NCI-H1092 (cell line): ENCODE measurements at regions not wholly inside any gene's neighbourhood (a gene's known extent, or its start where the extent isn't known, plus 50 kb on each side); places are given as distances from the start of the nearest gene placed in this dataset.
"Not testable (repeated sequence)": the region's sequence is repeated elsewhere in the genome, so short reads cannot be mapped to it uniquely, and the experiment has no call there.

Source experiments
- DNase-seq: peaks from one replicate; lab custom pipeline; 2025; lab: John Stamatoyannopoulos, UW

DNA sequence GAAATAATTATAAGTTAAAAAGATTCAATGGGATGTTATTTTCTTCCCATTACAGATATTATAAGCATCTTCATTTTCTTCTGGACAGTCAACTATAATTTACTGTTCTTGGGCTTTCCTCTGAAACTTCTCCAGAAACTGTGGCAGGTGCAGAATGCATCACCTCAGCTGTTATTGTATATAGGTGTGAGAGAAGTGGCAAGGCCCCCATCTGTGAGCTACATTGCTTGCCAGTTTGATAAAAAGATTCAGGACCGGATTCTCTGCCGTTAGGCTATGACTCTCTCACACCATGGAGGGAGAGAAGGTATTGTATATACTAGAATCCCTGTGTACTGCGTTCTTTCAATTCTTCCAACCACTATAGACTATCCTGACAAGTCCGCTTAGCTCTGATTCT, 135.8 kb upstream of the CENPW start:
- no peak for DNase-seq

GRCh38 chr6:126204598-126204997, 135.3 kb upstream of the CENPW start:
- no peak for DNase-seq

GRCh38 chr6:126206504-126207246, 133.2 kb upstream of the CENPW start:
- DNase-seq = no peak

DNA sequence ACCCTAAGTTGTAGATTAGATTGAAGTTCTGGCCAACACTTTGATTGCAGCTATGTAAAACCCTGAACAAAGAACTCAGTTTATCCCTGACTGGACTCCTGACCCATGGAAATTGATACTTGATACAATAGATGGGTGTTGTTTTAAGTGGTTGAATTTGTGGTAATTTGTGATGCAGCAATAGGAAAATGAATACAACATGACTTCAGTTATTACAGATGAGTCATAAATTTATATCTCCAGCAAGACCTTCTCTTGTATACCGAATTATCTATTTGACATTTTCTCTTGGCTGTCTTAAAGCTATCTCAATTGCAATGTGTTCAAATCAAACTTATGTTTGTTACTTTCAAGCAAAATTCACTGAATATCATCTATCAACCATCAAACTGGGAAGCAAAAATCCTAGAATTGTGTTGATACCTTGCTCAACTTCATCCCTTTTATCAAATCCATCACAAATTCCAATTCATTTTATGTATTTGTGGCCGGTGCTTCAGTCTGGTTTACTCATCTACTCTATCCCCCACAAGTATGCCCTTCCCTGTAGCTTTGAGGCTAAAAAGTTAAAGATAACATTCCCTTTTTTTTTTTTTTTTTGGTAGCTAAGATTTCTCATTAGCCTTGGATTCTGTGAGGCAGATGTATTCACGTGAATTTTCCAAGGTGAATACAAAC, 129.4 kb upstream of the CENPW start:
- no peak for DNase-seq

- no peak for DNase-seq
These were observed 122.4 kb upstream of the CENPW start for GRCh38 chr6:126217497-126217896.

- not testable (repeated sequence) for DNase-seq
These were observed 119.0 kb upstream of the CENPW start for GRCh38 chr6:126220901-126221300.

GRCh38 chr6:126227833-126228702, 111.8 kb upstream of the CENPW start:
- DNase-seq = peak; percentile 57

DNA sequence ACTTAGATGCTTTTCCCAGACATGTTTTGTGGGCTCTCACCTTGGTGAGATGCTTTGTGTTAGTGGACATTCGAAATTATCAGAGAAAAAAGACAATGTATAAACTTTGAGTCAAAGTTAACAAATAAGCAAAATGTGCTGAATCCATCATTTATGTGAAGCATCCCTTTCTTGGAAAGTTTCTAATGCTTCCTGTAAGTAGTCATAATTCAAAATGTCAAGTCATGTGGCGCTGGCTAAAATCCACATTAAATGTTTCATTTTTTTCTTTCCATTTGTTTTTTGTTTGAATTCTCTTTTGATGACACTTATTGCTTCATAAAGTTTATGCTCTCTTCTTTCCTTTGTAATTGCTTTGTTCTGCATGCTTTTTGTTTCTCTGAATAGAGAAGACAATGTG, 107.2 kb upstream of the CENPW start:
- no peak for DNase-seq

DNA sequence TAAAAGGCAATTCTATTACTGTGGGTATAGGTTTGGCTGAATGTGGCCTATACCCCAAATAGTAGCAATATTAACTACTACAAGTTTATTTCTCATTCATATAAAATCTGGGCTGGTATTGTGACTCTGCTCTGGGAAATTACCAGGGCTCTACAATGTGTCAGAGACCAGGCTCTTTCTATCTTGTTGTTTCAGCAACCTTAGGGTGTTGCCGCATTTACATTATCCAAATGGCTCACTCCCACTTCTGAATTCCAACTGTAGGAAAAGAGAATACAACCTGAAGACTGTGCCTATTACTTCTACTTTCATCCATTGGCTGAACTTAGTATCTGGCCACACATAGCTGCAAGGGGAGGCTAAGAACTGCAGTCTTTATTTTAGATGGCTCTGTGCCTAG, 106.7 kb upstream of the CENPW start:
- DNase-seq = no peak

- DNase-seq = no peak
These were observed 104.6 kb upstream of the CENPW start for GRCh38 chr6:126235363-126235762.

GRCh38 chr6:126245077-126245476, 94.8 kb upstream of the CENPW start:
- DNase-seq = no peak

DNA sequence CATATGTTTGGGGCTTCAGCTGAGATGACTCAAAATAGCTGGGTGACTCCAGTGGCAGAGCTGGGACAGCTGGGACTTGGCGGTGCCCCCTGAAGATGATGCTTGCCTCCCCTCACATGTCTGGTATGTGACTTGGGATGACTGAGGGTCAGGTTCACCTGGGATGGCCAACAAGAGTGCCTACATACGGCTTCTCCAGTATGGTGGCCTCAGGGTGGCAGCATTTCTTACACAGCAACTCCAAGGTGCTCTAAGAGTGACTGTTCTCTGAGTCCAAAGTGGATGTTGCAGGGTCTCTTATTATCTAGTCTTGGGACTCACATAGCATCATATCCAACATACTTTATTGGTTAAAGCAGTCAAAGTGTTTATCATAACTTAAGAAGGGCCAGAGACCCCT, 87.8 kb upstream of the CENPW start:
- no peak for DNase-seq

- no peak for DNase-seq
These were observed 86.5 kb upstream of the CENPW start for GRCh38 chr6:126253431-126253830.

- DNase-seq = no peak
These were observed 81.8 kb upstream of the CENPW start for GRCh38 chr6:126258150-126258549.

DNA sequence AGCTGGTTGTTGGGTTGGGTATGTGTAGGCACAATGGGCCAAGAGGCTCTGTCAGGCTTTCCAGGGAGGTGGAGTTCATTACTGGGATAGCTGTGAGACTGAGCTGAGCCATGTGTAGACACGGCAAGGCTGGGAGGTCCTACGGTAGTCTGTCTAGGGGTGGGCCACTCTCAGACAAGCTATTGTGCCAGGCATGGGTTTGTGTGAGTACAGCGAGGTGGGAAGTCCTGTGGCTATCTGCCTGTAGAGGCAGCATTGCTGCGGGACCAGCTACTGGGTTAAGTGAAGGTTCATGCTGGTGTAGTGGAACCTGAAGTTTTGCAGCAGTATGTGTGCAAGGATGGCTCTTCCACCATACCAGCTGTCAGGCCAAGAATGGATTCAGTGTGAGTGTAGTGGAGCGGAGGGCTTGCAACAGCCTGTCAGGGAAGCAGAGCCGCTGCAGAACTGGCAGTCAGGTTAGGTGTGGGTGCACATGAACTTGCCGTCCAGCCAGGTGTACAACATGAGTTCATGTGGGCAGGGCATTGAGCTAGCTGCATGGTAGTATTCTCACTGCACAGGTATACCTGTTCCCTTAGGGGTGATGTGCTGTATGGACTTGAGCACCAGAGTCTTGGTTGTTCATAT, 78.0 kb upstream of the CENPW start:
- no peak for DNase-seq

DNA sequence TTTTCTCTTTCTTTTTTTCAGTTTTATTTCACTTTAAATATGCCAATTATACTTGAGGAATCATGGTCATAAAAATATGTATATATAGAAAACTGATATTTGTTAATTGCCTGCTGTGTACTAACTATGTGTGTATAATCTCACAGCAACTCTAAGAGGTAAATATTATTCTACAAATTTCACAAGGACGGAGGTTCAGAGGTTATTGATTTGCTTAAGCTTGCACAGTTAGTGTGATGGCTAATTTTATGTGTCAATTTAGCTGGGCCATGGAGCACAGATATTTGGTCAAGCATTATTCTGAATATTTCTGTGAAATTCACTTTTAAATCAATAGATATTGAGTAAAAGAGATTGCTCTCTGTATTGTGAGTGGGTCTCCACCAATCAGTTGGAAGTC, 75.7 kb upstream of the CENPW start:
- no peak for DNase-seq

DNA sequence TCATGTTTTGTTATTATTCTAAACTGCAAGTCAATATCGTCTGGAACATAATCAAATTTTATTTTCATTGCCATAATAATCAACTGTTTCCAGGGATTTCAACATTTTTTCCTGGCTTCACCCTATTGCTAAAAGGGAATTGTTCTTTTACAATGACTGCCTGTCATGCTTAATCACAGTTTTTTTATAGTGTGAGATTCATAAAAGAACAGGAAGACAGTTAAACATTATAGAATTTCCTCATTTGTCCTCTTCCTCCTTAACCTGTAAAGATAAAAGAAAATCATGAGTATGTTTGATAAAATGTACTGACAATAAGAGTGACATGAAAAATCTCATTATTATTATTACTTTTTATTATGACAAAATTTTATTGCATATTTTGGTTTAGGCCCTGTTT, 73.3 kb upstream of the CENPW start:
- DNase-seq = no peak

GRCh38 chr6:126267626-126268025, 72.3 kb upstream of the CENPW start:
- no peak for DNase-seq

DNA sequence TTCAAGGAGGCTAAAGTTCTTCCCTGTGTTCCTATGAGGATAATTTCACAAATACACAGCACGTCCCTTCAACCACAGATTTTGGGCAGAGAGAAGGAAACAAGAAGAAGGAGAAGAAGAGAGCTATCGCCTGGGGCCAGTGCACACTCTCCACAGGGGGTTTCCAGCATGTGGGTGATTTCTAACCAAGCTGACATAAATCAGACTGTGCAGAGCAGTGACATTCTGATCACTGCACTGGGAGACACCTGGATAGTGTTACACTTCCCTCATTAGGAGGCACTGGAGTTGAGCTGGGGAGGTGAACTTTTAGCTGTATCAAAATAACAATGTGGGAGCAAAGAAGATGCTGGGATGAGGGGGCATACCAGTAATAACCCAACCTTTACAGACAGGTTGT, 71.8 kb upstream of the CENPW start:
- no peak for DNase-seq

DNA sequence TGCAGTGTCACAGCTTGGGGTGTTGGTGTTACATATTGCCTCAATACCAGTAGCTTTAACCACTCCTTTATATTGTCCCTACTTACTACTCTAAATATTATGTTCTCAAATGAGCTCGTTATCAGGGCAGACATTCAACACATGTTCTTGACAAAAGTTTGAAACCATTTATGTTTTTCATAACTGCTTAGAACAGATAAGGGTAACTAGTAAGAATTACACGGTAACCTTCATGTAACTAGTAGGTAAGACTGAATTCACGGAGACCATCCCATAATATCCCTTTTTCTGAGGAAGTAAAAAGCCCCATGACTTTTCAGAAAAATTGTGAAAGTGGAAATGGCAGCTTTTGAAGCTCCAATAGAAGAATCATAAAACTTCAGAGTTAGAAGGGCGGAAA, 59.6 kb upstream of the CENPW start:
- no peak for DNase-seq

DNA sequence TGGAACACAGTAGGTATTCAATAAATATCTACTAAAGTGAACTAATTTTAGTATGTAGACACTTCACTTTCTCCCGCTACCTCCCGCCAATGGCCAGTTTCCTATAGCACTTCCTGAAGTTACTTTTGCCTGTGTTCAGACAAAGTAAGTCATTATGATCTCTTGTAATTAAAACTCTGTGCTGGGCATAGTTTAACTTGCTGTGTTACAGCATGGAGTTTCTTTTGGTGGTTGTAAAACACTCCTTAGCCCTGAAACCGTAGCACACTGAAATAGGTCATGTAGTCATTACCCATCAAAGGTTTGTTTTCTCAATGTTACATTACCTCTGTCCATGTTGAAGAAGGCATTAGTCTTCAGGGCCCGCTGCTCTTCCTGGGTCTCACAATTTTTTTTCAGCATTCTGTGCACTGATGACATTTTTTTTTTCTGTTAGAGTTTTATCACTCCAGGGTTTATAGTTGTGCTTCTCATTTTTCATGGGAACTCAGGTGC, 54.0 kb upstream of the CENPW start:
- no peak for DNase-seq
